HEK293T (cell line): ENCODE measurements at regions not wholly inside any gene's neighbourhood (a gene's known extent, or its start where the extent isn't known, plus 50 kb on each side); places are given as distances from the start of the nearest gene placed in this dataset.

ENCODE experiments used
- BHLHE40 ChIP-seq: fragments of 450-650 bp; IDR thresholded peaks from 2 replicates; pipeline ENCODE4 v1.6.1; 2016; ENCODE audit warnings: mild to moderate bottlenecking, moderate library complexity, borderline replicate concordance
- ELF4 ChIP-seq: fragments of 450-650 bp; IDR thresholded peaks from 2 replicates; pipeline ENCODE4 v1.6.1; 2017; ENCODE audit warnings: antibody characterized with exemption
- FOXM1 ChIP-seq: fragments of 450-650 bp; IDR thresholded peaks from 2 replicates; pipeline ENCODE4 v1.6.1; 2017; ENCODE audit warnings: mild to moderate bottlenecking, borderline replicate concordance
- HDGF ChIP-seq: fragments of 450-650 bp; IDR thresholded peaks from 2 replicates; pipeline ENCODE4 v1.6.1; 2017; ENCODE audit warnings: antibody characterized with exemption, borderline replicate concordance
- NFRKB ChIP-seq: fragments of 450-650 bp; IDR thresholded peaks from 2 replicates; pipeline ENCODE4 v1.6.1; 2016; ENCODE audit warnings: mild to moderate bottlenecking, moderate library complexity
- SP1 ChIP-seq: fragments of 450-650 bp; IDR thresholded peaks from 2 replicates; pipeline ENCODE4 v1.6.1; 2017
- SUZ12 ChIP-seq: fragments of 450-650 bp; IDR thresholded peaks from 2 replicates; pipeline ENCODE4 v1.6.1; 2016; ENCODE audit warnings: mild to moderate bottlenecking
- ZNF384 ChIP-seq: fragments of 450-650 bp; IDR thresholded peaks from 2 replicates; pipeline ENCODE4 v1.6.1; 2016

- TF ChIP-seq BHLHE40 (no peak), ZNF384 (no peak), FOXM1 (no peak), SUZ12 (no peak), NFRKB (no peak), ELF4 (no peak), HDGF (no peak), SP1 (no peak)
Observed at GRCh38 chr2:193943406-193943960, 1713.5 kb upstream of the SLC39A10 start.
